ENCODE measurements at regions not wholly inside any gene's neighbourhood (a gene's known extent, or its start where the extent isn't known, plus 50 kb on each side); places are given as distances from the start of the nearest gene placed in this dataset.

DNA sequence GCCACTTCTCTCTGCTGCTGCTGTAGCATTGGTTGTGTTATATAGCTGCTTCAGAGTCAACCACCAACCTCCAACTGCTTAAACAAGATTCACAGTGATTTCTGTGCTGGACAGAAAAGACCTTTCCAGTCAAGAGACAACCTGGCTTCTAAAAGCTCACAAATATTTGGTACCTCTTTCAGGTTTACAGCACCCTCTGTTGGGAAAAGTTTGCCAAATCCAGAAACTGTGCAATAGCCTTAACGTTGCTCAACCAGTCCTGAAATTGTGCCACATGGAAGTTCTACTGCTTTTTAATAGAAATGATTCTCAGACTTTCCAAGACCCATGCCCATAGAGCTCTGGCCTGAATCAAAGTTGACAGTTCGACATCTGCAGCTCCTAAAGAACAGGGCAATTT, 842.1 kb upstream of the HTR2C start:
- peak; percentile 47 for DNase-seq (ENCODE audit: low spot score)

DNA sequence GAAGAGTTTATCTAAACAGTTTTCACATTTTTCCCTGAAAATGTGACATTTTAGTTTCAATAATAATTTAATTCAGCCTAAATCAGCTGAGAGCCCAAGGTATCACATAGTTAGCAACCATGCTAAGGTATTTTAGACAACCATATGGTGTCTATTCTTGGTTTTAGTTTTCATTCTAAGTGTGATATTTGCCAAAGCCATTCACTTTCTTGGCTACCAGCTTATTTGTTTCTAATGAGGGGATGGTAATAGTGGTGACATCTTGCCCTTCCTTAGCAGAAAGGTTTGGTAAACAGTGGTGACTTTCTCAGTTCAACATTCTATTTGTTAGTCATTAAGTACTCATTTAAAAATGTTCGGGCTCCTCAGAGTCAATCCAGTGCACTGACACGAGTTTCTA, 854.9 kb upstream of the HTR2C start:
- DNase-seq (ENCODE audit: low spot score): no peak

DNA sequence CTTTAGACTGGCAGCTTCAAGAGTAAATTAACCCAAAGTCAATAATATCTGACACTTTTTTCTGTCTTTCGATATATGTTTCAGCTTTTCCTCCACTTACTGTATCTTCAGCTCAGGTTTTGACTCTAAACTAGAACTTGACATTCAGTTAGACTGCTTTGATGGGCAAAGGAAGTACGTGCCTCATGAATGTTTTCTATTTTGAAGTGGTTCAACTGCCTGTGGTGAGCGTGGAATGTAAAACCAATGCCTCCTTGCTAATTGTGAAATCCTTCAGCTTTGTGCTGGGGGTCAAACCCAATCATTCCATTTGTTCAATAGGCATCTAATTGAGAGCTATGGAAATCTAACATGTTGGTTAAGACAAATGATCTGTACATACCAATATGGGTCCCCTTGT, 857.0 kb upstream of the HTR2C start:
- DNase-seq (ENCODE audit: low spot score): no peak

DNA sequence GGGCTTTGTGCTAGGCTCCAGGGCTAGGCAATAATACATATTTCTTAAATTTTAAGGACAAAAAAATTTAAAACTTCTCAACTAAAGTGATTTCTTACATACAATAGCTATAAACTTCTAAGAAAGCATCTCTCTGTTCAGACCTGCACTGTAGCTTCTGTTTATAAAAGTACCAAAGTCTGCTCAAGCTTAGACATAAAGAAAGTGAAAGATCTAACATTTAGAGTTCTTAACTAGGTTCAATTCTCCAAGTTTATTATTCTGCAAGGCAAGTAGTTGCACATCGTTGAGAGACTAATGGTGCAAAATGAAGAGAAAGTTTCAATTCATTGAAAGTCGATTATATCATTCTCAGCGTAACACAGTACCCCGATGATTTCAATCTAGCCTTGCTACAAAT, 857.4 kb upstream of the HTR2C start:
- no peak for DNase-seq (ENCODE audit: low spot score)

DNA sequence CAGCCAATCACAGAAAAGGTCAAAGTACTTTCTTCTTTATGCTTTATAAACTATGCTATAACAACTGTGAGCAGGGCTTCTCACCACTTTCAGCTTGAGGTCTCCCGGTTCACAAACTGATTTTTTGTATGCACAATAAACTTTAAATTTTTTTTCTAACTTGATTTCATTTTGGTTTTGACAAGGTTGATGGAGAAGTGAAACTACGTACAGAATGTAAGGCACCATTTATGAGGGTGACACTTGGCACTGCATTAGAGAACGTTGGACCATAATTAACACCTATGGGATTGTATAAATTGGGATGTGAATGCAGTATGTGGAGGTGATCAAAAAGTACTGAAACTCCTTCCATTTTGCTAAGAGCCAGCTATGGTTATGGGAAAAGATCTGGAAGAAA, 857.9 kb upstream of the HTR2C start:
- no peak for DNase-seq (ENCODE audit: low spot score)

DNA sequence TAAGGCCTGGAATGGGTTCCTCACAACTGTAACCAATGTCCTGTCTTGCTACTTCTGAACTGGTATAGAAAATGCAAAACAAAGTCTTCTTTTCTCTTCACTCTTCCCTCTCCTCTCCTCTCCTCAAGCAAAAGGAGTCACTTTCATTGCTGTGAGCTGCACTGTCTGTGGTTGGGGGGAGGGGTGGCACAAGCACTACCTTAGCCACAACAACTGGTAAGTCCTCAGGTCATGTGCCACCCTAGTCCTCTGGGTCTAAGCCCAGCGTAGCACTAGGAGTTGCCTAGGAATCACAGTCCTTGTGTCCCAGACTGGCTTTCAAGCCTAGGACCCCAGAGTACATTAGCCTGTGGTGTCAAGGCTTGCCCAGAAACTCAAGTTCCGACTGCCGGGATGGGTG, 859.3 kb upstream of the AMOT start:
- DNase-seq (ENCODE audit: low spot score): no peak

DNA sequence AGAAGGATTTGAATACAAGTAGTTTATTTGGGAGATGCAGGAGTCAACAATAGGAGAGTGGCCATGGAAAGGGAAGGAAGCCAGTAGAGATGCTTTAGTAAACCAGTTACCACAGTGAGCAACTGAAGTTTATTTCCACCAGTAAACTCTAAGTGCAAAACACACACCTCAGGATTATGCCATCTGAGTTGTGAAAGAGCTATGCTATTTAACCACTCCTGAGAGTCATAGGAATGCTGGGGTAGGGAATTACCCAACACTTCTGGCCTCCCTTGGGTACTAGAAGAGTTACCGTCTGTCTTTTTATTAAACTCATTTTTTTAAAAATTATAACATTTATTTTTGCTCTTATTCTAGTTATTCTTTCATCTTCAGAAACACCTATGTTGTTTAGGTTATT, 834.6 kb upstream of the AMOT start:
- DNase-seq (ENCODE audit: low spot score): no peak

DNA sequence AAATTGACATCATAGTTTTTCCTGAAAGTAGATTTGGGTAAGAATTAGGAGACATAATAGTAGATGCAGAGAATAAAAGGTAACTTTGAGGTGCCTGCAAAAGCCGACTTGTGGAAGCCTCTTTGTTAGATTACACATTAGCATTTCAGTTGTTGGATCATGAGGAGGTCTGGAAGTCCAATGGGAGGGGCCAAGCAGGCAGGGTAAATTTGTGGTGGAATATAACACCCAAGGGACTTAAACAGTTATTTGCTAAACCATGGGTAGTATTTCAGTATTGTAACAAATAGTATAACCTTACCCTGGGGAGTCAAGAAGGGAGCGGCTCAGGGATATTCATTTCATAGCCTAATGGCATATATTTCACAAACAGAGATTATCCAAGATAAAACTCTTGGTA, 810.7 kb upstream of the AMOT start:
- no peak for DNase-seq (ENCODE audit: low spot score)

DNA sequence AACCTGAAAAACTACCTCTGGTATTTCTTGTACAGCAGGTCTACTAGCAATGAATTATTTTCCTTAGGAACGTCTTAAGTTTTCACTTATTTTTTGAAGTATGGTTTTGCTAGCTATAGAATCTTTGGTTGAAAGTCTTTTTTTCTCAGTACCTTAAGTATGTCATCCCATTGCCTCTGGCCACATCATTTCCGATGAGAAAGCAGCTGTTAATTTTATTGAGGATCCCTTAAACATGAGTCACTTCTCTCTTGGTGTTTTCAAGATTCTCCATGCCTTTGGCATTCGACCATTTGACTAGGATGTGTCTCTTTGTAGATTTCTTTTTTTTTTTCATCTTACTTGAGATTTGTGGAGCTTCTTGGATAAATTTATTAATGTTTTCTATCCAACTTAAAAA, 803.8 kb upstream of the AMOT start:
- DNase-seq (ENCODE audit: low spot score): no peak

DNA sequence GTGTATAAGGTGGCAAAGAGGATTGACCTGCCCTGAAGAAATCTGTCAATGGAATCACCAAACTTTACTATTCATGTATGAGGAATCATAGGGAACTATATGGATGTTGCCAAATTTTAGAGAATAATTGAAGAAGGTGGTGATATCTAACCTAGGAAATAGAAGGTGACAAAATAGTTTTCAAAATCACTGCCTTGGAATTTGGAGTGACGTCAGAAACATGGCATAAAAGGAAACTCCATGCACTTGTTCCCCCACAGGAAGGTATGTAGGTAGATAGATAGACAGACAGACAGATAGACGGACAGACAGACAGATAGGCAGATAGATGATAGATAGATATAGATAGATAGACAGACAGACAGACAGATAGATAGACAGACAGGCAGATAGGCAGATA, 793.9 kb upstream of the AMOT start:
- no peak for DNase-seq (ENCODE audit: low spot score)

DNA sequence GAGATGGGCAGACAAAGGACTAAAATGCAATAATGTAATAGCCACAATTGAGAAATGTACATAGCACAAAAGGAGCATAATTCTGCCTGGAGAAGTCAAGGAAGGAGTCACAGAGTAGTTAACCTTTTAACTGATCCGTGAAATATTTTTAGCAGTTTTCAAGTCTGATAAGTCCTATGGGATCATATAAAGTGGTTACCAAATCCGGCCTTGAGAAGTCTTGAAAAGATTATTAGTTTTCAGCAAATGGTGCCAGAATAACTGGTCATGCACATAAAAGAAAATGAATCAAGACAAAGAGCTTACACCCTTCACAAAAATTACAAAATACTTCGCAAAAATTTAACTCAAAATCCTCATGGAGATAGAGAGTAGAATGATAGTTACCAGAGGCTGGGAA, 788.7 kb upstream of the AMOT start:
- no peak for DNase-seq (ENCODE audit: low spot score)

DNA sequence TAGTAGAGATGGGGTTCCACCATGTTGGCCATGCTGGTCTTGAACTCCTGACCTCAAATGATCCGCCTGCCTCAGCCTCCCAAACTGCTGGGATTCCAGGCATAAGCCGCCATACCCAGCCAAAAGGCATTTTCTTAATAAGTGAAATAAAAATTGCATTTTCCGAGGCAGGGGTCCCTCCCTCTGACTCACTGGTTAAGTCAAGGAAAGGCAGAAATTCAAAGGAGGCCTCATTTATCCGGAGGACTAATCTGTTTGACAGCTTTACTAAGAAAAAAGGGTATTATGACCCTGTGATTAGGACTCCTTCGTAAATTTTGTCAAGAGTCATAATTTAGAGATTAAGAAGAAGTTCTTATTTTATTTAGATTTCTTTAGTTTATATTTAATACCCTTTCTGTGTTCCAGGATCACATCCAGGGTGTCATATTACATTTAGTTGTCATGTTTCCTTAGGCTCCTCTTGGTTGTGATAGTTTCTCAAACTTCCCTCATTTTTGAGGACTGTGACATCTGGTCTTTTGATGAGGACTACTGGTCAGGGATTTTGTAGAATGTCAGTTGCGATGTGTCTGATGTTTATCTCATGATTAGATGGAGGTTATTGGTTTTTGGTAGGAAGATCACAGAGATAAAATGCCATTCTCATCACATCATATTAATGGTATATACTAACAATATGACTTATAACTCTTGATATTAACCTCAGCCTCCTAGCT, 753.7 kb upstream of the AMOT start:
- no peak for DNase-seq (ENCODE audit: low spot score)

DNA sequence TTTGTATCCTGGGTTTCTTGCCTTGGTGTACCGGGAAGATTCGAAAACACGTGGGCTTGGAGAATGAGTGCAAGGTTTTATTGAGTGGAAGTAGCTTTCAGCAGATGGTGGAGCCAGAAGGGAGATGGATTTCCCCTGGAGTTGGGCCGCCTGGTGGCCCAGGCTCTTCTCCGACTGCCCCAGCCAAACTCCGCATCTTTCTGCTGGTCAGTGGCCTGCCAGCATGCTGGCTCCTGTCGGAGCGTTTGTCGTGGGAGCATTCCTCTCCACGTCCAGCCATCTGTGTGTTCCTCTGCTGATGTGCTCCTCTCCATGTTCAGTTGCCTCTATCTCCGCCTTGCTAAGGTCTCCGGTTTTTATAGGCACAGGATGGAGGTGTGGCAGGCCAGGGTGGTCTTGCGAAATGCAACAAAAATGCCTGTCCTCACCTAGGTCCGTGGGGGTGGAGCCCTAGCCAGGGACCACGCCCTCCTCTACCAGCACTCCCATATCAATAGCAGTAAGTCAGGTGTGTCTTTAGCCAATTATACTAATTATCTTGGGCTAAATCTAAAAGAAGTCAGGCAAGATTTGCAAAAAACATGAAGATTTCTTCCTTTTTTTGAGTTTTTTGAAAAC, 745.8 kb upstream of the AMOT start:
- no peak for DNase-seq (ENCODE audit: low spot score)

DNA sequence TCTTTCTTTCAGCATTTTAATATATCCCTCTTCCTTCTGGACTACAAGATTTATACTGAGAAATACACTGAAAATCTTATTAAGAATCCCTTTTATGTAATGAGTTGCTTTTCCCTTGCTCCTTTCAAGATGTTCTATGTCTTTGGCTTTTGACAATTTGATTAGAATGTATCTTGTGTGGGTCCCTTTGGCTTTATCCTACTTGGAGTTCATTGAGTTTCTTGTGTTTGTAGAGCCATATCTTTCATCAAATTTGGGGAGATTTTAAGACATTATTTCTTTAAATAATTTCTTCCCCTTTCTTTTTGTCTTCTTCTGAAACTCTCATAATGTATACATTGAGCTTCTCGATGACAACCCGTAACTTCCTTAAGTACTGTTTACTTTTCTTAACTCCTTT, 739.9 kb upstream of the AMOT start:
- no peak for DNase-seq (ENCODE audit: low spot score)

DNA sequence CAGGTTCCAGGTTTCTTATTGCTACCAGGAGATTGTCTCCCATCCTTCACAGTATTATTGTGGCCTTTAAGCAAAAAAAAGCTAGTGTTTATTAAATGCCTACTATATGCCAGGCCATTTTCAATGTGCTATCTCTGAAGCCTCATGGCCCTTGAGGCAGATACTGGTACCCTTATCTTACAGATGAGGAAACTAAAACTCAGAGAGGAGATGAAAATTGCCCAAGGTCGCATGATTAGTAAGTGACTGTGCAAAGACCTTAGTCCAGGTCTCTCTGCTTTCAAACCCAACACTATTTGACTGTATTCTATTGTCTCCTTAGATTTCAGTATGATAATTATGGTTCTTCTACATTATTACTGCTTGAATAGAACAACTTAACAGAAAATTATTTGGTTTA, 717.9 kb upstream of the AMOT start:
- DNase-seq (ENCODE audit: low spot score): no peak

DNA sequence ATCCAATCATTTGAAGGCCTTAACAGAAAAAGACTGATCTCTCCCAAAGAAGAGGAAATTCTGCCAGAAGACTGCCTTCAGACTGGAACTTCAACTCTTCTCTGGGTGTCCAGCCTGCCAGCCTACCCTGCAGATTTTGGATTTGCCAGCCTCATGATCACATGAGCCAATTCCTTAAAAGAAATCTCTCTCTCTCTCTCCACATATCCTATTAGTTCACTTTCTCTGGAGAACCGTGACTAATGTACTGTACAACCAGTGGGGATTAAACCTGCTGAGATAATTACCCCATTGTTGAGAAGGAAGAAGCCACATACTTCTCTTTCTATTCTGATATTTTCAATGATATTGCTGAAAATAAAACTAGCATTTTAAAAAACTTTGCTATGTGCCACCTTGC, 711.3 kb upstream of the AMOT start:
- no peak for DNase-seq (ENCODE audit: low spot score)

DNA sequence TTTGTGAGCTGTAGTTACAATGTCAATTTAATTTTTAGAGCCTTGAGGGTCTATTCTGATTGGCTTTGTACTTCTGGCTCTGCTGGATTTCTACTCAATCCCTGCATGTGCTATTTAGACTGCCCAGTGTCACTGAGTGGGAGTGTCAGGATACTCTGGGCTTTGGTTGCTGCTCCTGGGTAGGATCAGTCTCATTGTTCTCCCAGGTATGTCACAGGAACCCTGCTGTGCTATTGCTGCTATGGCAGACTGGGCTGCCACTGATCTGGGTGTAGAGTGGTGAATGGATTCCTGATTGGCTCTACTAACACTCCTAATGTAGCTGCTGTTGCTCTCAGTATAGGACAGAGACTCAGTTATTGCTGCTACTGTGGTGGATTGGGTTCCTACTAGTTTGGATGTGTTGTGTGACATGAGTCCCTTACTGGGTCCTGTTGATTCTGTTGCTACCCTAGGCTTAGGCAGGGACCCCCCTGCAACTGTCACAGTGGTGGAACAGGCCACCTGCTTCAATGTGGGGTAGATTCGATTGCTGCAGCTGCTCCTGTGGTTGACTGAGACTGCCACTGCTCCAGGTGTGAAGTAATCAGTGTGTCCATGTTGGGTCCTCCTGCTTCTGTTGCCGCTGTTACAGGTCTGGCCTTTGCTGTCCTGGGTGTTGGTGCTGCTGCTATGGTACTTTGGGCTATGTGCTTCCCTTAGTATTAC, 707.8 kb upstream of the AMOT start:
- DNase-seq (ENCODE audit: low spot score): peak; percentile 53

DNA sequence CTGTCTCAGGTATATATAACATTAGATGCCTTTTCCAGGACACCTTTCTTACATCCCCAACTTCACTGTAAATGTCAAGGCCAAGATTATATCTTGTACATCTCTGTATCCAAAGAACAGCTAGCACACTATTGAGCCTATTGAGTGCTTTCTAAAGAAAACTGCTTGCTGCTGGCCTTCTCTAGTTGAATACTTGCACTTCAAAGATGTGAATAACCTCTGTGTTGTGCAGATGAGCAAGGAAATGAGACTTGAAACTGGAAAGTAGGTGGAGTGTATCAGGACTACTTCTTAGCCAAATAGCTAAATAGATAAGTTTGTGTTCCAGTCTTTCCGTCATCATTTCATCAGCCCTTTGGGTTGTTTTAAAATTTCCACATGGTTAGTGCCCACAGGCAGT, 704.4 kb upstream of the AMOT start:
- DNase-seq (ENCODE audit: low spot score): no peak

DNA sequence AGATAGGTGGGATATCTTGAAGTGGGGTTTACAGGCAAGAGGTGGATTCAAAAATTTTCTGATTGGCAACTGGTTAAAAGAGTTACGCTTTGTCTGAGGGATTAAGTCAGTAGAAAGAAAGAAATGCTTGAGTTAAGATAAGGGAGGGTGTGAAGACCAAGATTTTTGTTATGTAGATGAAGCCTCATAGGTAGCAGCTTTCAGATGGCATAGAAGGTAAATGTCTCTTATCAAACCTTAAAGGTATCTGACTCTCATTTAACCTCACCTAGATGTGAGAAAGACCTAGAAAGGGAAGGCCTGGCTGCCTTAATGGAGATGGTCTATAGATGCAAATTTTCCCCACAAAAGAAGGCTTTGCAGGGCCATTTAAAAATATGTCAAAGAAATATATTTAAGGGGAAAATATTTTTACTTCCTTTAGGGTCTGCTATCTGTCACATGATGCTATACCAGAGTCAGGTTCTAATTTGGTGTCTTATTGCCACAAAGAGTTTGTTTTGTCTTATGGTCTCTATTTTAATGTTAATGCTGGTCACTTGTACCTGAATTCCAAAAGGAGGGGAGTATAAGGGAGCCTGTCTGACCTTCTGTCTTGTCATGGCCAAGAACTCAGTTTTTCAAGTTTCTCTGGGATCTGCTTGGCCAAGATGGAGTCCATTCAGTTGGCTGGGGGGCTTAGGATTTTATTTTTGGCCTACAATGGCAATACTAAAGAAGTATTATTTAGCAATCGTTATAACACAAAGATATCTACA, 699.1 kb upstream of the AMOT start:
- DNase-seq (ENCODE audit: low spot score): no peak

DNA sequence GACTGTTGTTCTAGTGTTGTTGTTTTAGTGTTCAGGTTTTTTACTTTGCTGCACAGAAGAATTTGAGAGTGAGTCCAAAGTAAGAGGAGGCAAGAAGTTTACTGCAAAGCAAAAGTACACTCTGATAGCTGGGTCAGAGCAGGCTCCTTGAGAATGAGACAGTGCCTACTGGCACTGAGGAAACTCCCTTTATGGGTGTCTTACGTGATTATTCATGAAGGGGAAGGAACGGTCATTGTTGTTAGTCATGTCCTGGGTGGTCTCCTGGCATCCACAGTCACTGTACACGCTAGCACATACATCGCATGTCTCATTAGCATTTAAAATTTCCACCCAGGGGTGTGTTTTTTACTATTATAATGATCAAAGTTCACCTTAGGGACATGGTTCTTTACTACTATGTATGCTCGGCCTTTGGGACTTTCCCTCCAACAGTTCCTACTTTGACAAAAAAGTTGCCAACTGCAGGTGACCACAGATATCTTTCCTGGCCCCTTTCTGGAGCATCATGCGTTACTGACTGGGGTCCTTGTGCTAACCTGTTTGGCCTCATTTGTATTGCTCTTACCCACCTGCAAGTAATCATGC, 688.9 kb upstream of the AMOT start:
- no peak for DNase-seq (ENCODE audit: low spot score)

DNA sequence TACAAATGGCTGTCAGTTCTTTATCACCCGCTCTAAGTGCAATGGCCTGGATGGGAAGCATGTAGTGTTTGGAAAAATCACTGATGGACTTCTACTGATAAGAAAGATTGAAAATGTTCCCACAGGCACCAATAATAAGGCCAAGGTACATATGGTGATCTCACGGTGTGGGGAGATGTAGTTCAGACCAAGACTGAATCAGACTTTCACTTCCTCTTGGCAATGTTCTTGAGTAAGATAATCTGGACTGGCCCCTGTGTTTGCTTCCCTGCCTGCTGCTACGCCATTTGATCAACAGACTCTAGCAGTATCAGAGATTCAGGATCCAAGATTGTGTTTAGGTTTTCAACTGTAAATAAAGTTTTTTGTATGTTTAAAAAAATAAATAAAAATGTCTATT, 682.2 kb upstream of the AMOT start:
- no peak for DNase-seq (ENCODE audit: low spot score)

DNA sequence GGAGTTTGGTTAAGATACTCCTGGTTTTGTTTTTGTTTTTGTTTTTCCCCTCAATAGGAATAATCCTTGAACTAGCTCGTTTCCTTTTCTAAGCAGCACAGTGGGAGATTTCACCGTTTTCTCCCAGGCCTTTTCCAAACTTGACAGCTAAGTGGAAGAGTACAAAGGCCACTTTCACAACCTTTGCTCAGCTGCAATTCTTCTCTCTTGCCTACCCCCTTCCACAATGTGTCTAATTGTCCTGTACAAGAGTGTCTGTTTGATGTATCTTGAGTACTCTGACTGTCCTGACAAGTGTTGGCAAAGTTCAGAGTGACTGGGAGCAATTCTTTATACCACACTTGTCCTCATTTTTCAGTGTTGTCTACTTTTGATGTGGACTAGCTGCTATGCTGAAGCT, 674.3 kb upstream of the AMOT start:
- DNase-seq (ENCODE audit: low spot score): no peak

Data from ecto neural progenitor cell (in vitro differentiated cells).